Type B pancreatic cell (in vitro differentiated cells): ENCODE measurements at regions not wholly inside any gene's neighbourhood (a gene's known extent, or its start where the extent isn't known, plus 50 kb on each side); places are given as distances from the start of the nearest gene placed in this dataset.
A peak's percentile ranks its signal among the peaks of the same experiment; 100 is the strongest.

Experiments used
- DNase-seq: peaks from one replicate; pipeline ENCODE4 v3.0.0; 2021; ENCODE audit warnings: mixed read lengths; ENCODE audit not compliant: unreplicated experiment; ENCODE audit errors: extremely low spot score
- H3K27ac Mint-ChIP-seq: 2 replicates; pipeline ENCODE4 v1.8.0; 2021; ENCODE audit warnings: mild to moderate bottlenecking, mixed read lengths
- H3K27me3 Mint-ChIP-seq: 2 replicates; pipeline ENCODE4 v1.8.0; 2021; ENCODE audit warnings: mixed read lengths
- H3K36me3 Mint-ChIP-seq: 2 replicates; pipeline ENCODE4 v1.8.0; 2021; ENCODE audit warnings: mixed read lengths
- H3K4me1 Mint-ChIP-seq: one replicate; pipeline ENCODE4 v1.8.0; 2021; ENCODE audit warnings: mixed read lengths; ENCODE audit not compliant: unreplicated experiment
- H3K4me3 Mint-ChIP-seq: 2 replicates; pipeline ENCODE4 v1.8.0; 2021; ENCODE audit warnings: mild to moderate bottlenecking, mixed read lengths
- H3K9me3 Mint-ChIP-seq: 2 replicates; pipeline ENCODE4 v1.8.0; 2021; ENCODE audit warnings: mixed read lengths
- TF ChIP-seq, protein P1 (sequence below): fragments of 200-600 bp; sonication (generic); conservative IDR thresholded peaks from 2 replicates; pipeline ENCODE4 v1.5.0; 2021; ENCODE audit warnings: antibody characterized with exemption, mild to moderate bottlenecking

DNA sequence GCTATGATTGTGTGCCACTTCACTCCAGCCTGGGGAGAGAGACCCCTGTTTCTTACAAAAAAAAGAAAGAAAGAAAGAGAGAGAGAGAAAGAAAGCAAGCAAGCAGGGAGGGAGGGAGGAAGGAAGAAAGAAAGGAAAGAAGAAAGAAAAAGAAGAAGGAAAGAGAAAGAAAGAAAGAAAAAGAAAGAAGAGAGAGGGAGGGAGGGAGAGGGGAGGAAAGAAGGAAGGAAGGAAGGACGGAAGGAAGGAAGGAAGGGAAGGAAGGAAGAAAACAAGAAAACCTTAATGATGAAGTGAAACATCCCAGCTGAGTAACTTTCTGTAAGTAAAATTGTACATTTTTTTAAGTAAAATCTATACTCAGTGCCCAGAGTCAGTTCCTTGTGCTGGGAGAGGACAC lies 75.5 kb upstream of the GLS start:
- Mint-ChIP-seq H3K9me3 (no peaks in the 10 kb centered on the region), H3K27ac (no peak overlapping the region), H3K36me3 (no peaks in the 10 kb centered on the region), H3K27me3 (no peaks in the 10 kb centered on the region), H3K4me1 (peaks cover 6% of the 10 kb centered on the region), H3K4me3 (no peak overlapping the region)
- TF ChIP-seq, protein P1, sequence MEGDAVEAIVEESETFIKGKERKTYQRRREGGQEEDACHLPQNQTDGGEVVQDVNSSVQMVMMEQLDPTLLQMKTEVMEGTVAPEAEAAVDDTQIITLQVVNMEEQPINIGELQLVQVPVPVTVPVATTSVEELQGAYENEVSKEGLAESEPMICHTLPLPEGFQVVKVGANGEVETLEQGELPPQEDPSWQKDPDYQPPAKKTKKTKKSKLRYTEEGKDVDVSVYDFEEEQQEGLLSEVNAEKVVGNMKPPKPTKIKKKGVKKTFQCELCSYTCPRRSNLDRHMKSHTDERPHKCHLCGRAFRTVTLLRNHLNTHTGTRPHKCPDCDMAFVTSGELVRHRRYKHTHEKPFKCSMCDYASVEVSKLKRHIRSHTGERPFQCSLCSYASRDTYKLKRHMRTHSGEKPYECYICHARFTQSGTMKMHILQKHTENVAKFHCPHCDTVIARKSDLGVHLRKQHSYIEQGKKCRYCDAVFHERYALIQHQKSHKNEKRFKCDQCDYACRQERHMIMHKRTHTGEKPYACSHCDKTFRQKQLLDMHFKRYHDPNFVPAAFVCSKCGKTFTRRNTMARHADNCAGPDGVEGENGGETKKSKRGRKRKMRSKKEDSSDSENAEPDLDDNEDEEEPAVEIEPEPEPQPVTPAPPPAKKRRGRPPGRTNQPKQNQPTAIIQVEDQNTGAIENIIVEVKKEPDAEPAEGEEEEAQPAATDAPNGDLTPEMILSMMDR, result no peak
- DNase-seq, result no peak

DNA sequence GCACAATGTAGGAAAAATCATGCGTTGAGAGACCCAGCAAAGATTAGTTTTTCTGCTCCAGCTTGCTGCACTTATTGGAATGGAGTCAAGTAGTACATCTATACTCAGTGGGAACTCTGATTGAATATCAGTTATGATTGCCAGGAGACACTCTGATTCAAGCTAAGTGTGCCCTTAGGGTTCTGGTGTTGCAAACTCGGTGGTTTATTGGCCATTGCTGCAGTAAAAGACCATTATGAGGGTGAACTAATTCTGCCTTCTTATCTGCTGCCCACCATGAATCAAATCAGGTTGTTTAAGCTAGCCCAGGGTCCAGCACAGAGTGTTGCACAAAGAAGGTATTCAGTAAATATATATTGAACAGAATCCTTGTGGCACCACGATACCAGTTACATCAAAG lies 74.8 kb upstream of the GLS start:
- DNase-seq, result no peak
- peaks cover 6% of the 10 kb centered on the region for H3K4me1 Mint-ChIP-seq
- H3K27ac Mint-ChIP-seq, result no peak overlapping the region
- H3K9me3 Mint-ChIP-seq, result no peaks in the 10 kb centered on the region
- no peaks in the 10 kb centered on the region for H3K36me3 Mint-ChIP-seq
- TF ChIP-seq, protein P1, result no peak
- H3K27me3 Mint-ChIP-seq, result no peaks in the 10 kb centered on the region
- no peak overlapping the region for H3K4me3 Mint-ChIP-seq

DNA sequence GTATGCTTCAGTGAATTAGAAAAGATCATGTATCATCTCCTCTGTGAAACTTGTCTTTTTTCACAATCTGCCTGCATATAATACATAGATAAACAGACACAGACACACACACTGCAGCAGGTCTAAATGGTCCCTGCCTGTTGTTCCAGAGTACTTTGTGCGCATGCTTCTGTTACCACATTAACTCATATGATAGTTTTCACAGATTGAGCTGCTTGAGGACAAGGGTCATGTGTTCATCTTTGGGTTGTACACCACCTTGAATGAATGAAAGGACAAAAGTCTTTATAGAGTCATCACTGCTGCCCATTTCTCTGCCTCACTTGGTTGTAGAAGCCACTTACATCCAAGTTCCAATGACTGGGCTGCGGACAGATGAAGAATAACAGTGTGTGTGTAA lies 72.7 kb upstream of the GLS start:
- H3K4me1 Mint-ChIP-seq, result no peaks in the 10 kb centered on the region
- no peak overlapping the region for H3K4me3 Mint-ChIP-seq
- H3K36me3 Mint-ChIP-seq, result no peaks in the 10 kb centered on the region
- TF ChIP-seq, protein P1, result no peak
- no peaks in the 10 kb centered on the region for H3K9me3 Mint-ChIP-seq
- DNase-seq, result no peak
- no peaks in the 10 kb centered on the region for H3K27me3 Mint-ChIP-seq
- H3K27ac Mint-ChIP-seq, result no peak overlapping the region

DNA sequence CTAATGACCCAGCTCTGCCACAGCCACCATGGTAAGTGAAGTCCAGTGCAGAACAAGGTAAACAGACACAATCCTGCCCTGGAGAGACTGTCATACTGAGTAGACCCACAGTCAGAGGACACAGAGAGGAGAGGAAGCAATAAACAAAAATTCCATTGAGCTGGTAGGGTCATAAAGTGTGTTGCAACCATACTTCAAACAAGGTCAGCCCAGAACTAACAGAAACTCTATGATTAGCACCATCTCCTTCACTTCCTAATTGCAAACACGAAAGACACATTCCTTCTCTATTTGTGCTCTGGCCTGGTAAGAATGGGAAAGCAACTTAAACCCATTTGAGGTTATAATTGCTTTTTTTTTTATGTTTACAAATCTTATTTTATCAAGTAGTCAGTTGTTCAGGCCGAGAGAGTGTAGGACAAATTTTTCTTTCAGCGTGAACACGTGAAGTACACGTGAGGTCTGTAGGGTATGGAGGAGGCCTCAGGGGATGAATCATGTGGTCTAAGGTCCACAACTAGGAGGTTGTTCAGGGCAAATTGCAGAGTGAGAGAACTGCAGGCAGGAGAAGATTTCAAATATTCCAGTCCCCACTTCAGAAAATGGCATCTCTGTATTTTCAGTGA lies 71.4 kb upstream of the GLS start:
- Mint-ChIP-seq H3K4me1 (no peaks in the 10 kb centered on the region), H3K4me3 (peak overlapping the region; percentile 48), H3K9me3 (no peaks in the 10 kb centered on the region), H3K27me3 (no peaks in the 10 kb centered on the region), H3K36me3 (no peaks in the 10 kb centered on the region), H3K27ac (peak overlapping the region; percentile 85)
- TF ChIP-seq, protein P1, result no peak
- no peak for DNase-seq

DNA sequence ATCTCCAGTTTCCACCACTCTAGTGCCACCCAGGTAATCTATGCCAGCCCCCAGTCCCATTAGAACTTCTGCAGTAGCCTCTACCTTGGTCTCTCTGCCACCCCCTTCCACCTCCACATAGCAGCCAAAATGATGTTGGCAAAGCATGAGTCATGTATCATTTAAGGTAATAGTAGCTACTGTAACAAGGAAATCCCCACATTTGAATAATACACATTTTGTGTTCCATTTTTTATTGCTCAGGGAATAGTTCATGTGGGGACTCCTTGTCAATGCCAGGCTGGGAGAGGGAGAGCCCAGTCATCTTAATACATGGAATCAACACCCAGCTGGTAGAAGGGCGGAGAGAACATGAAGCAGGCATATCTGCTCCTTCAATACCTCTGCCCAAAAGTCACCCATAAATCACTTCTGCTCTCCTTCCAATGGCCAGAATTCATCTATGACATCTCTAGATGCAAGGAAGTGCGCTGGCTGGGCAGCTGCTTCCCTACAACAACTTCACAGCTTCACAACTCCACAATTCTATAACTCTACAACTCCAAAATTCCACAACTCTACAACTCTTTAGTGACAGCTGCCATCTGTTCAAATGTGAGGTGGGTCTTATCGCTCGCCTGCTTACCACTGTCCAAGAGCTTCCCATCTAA lies 70.6 kb upstream of the GLS start:
- DNase-seq, result no peak
- H3K4me3 Mint-ChIP-seq, result peak overlapping the region; percentile 15
- no peaks in the 10 kb centered on the region for H3K4me1 Mint-ChIP-seq
- H3K27ac Mint-ChIP-seq, result peak overlapping the region; percentile 85
- TF ChIP-seq, protein P1, result no peak
- no peaks in the 10 kb centered on the region for H3K27me3 Mint-ChIP-seq
- no peaks in the 10 kb centered on the region for H3K36me3 Mint-ChIP-seq
- H3K9me3 Mint-ChIP-seq, result no peaks in the 10 kb centered on the region
